NOMO-1 treated with dmso at 0.1 percent for 144 hours (cell line): ENCODE measurements at regions not wholly inside any gene's neighbourhood (a gene's known extent, or its start where the extent isn't known, plus 50 kb on each side); places are given as distances from the start of the nearest gene placed in this dataset.
"Not testable (repeated sequence)": the region's sequence is repeated elsewhere in the genome, so short reads cannot be mapped to it uniquely, and the experiment has no call there.

Source experiments
- DNase-seq: peaks from one replicate; lab custom pipeline; 2025; ENCODE audit not compliant: unreplicated experiment; lab: John Stamatoyannopoulos, UW

GRCh38 chr2:42978887-42979415 is 186.6 kb upstream of the HAAO start:
- no peak for DNase-seq

GRCh38 chr2:42978175-42978886 is 185.9 kb upstream of the HAAO start:
- no peak for DNase-seq

GRCh38 chr2:42977270-42978174 is 185.1 kb upstream of the HAAO start:
- DNase-seq = no peak

GRCh38 chr2:42976351-42976750 is 184.0 kb upstream of the HAAO start:
- no peak for DNase-seq

GRCh38 chr2:42974721-42975717 is 182.6 kb upstream of the HAAO start:
- peak; percentile 63 for DNase-seq

- no peak for DNase-seq
These were observed 181.9 kb upstream of the HAAO start for GRCh38 chr2:42974169-42974720.

- no peak for DNase-seq
These were observed 181.3 kb upstream of the HAAO start for GRCh38 chr2:42973726-42974125.

GRCh38 chr2:42972933-42973516 is 180.6 kb upstream of the HAAO start:
- DNase-seq = not testable (repeated sequence)

- DNase-seq = no peak
These were observed 179.8 kb upstream of the HAAO start for GRCh38 chr2:42971947-42972736.

- no peak for DNase-seq
These were observed 179.0 kb upstream of the HAAO start for GRCh38 chr2:42971381-42971780.

GRCh38 chr2:42970151-42970550 is 177.8 kb upstream of the HAAO start:
- no peak for DNase-seq

- DNase-seq = no peak
These were observed 177.1 kb upstream of the HAAO start for GRCh38 chr2:42969231-42970150.

- DNase-seq = no peak
These were observed 175.7 kb upstream of the HAAO start for GRCh38 chr2:42967959-42968674.

GRCh38 chr2:42965910-42966309 is 173.5 kb upstream of the HAAO start:
- no peak for DNase-seq

GRCh38 chr2:42965196-42965595 is 172.8 kb upstream of the HAAO start:
- no peak for DNase-seq

- DNase-seq = no peak
These were observed 172.2 kb upstream of the HAAO start for GRCh38 chr2:42964439-42965083.

GRCh38 chr2:42963452-42964068 is 171.2 kb upstream of the HAAO start:
- DNase-seq = no peak
